ENCODE measurements at regions not wholly inside any gene's neighbourhood (a gene's known extent, or its start where the extent isn't known, plus 50 kb on each side); places are given as distances from the start of the nearest gene placed in this dataset.

DNA sequence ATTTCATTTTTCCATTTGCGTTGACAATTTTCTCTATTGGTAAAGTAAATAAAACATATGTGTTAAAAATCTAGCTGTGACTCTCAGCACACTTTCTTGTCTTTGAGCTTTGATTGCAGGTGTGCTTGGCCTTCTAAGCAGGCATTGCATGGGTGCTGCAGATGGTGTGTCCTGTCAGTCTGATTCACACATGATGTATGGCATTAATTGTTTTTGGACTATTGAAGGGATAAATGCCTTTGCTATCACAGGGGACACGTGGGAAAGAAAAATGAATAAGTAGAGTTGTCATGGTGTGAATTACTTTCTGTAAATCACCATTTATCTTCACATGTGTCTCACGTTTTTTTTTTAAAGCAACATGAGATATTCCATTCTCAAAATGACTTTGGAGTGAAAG, 211.3 kb upstream of the NAV3 start:
- no peak for DNase-seq

DNA sequence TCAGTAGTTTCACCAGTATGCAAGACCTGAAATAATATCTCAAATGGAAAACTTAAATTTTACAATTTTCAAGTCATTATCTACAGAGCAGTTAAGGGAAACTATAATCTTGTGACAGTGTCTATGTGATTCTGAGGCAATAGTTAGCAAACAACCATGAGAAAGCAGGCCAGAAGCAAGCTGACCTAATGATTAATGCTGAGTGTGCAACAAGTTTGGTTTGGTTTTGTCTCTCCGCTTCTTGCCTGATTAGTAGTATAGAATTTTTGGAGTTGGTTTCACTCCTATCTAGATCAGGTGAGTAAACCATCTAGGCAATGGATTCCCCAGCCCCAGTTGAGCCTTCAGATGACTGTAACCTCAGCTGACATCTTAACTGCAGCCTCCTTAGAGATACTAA, 212.9 kb upstream of the NAV3 start:
- DNase-seq, result no peak

GRCh38 chr12:77615332-77615731, 215.4 kb upstream of the NAV3 start:
- no peak for DNase-seq

- no peak for DNase-seq
These were observed 217.3 kb upstream of the NAV3 start for GRCh38 chr12:77613411-77613810.

- no peak for DNase-seq
These were observed 220.2 kb upstream of the NAV3 start for GRCh38 chr12:77610446-77610845.

DNA sequence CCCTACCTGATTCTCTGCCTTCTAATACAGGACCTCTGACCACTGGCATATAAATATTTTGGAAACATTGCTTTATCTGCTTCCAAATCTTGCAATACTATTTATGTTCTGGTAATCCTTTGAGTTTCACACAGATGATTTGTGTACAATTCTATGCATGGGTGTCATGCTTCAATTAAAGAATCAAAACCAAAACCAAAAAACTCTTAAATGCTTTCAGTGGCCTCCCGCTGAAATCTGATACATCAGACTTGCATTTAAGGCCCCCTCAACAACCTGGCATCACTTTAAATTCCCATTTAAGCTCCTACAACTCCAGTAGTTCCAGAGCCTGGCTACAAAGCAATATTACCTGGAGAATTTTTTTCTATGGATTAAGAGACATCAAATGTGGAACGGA, 221.7 kb upstream of the NAV3 start:
- DNase-seq, result no peak

DNA sequence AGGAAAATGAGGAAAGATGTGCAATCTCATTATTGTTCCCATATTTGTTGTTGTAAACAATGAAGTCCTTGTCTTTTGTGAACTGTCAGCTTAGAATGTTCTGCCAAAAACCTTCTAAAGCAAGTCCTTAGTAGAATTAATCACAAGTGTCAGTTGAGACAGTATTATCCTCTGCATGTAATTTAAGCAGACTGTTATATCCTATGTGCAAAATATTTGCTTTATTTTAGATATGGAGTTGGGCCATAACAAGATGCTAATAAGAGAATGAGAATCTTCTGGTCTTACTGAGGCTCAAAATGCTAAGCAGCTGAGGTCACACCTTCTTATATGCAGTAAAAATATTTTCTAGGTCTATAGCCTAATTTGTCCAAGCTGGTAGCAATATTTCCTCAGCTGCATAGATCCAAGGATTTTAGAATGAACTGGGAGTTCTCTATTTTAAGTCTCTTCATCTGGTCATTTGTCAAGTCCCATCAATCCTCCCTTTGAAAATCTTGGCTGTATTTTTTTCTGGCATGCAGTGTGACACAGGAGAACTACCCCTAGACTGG, 222.3 kb upstream of the NAV3 start:
- no peak for DNase-seq

DNA sequence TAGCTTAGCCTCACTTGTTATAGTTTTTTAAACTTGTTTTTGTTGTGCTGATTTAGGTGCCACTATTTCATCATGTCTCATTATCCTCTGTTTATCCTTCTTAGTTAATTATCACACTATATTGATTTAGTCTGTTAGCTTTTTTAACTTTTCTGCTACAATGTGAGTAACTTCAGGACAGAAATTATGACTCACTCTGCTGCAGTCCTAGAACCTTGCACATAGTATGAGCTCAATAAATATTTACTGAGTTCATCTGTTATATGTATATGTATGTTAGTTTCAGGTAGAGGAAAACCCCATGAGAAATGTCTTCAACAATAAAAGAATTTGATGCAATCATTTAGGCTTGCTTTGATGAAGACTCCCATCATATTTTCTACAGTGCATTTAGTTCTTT, 224.3 kb upstream of the NAV3 start:
- no peak for DNase-seq

GRCh38 chr12:77603946-77604345, 226.7 kb upstream of the NAV3 start:
- DNase-seq, result no peak

DNA sequence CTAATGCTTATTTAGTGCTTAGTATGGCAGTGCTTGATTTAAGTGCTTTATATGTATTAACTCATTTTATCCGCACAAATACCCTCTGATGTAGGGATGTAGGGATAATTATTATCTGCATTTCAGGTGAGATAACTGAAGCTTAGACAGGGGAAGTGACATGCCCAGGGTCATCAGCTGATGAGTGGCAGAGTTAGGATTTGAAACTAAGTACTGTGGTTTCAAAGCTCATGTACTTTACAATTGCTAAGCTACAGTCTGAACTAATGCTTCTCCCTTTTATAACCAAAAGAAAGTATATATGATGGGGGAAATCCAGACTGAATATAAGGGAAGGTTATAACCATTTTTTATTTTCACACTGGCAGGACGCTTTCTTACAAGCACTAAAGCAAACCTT, 229.6 kb upstream of the NAV3 start:
- no peak for DNase-seq

DNA sequence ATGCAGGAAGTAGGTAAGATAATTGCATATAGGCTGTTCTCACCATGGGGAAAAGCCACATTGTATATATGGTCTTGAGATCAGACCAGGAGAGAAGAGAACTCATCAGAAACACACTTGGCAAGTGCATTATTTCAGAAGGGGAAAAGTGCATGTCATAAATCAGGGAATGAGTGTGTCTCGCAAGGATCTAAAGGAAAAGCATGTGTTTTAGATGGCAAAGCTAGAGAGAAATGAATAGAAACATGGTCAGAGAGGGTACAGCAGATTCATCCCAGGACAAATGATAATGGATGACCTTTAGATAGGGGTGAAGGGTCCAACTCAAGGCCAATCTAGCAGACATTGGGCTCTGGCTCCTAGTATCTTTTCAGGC, 230.2 kb upstream of the NAV3 start:
- DNase-seq, result no peak

DNA sequence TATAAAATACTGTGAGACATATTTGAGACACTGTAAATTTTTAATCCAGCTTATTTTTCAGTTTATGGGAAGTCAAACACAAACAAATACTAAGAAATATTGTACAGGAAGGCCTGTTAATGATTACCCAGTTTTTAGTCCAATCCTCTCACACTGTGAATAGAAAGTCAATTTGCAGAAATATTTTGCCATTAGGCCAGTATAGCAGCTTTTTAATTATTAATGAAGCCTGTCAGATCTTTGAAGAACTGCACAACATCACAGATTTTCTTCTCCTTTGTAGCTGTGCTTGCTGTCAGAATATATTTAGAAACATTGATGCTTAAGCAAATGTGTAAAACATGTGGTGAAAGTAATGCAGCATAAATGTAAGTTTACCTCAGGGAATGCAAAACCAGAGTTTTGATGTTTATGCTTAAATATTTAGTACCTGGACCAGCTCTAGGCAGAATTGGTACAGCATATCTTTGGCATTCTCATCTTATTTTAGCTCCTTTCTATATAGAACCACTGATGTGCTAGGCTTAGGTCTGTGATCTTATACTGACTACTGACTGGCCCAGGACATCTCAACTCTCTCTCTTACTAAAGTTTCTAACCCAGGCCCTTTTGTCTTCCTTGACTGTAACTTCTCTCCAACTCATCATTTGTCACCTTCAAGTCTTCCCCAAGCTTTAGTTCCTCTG, 230.8 kb upstream of the NAV3 start:
- no peak for DNase-seq

- DNase-seq, result no peak
These were observed 236.3 kb upstream of the NAV3 start for GRCh38 chr12:77594366-77594765.

DNA sequence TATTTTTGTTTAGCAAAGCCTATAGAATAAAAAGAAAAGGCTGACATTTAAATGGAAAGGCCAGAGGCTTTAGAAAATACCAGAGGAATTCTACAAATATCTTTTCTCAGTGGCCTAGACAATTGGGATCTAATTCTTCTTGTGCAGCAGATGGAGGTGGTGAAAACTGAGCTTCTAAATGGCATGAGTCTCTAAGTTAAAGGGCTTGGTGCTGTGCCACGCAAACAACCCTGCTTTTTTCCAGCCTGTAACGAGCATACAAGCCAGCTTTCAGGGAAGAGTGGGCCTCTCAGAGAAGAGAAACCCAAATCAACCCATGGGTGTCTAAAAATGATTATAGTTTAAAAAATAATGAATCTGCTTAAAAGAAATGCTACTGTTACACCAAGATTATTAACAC, 237.9 kb upstream of the NAV3 start:
- DNase-seq, result peak; percentile 83

GRCh38 chr12:77591959-77592743, 238.5 kb upstream of the NAV3 start:
- DNase-seq, result peak; percentile 84

DNA sequence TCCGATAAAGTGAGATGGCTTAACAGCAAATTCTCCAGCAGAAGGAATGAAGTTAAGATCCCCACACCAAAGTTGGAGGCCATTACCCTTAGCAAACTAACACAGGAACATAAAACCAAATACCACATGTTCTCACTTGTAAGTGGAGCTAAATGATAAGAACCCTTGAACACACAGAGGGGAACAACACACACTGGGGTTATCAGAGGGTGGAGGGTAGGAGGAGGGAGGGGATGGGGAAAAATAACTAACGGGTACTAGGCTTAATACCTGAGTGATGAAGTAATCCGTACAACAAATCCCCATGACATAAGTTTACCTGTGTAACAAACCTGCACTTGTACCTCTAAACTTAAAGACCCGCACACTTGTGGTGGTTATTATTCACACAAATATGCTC, 240.4 kb upstream of the NAV3 start:
- DNase-seq, result no peak

- peak; percentile 82 for DNase-seq
These were observed 245.8 kb upstream of the NAV3 start for GRCh38 chr12:77584860-77585259.

- no peak for DNase-seq
These were observed 252.1 kb upstream of the NAV3 start for GRCh38 chr12:77578466-77579220.

- no peak for DNase-seq
These were observed 252.9 kb upstream of the NAV3 start for GRCh38 chr12:77577791-77578190.

DNA sequence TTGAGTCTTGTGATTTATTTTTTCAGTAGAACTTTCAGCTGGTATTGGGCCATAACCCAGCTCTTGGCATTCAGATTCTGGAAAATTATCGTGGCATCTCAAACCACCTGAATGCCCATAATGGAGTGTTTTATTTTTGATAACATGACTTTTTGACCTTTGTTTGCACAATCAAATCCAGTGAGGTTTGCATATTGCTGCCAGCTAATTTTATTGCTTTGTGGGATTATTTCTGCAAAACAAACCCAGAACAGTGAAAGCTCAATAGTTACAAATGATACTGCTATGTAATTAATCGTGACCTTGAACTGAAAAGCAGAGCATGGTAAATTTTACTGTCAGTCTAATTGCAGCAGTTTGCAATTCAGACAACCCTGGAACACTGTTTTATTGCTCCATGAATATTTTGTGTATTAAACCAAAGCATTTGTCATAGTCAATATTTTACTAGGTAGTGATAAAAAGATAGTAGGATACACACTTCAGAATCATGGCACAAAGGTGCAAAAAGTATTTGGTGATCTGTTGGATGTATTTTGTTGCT, 255.2 kb upstream of the NAV3 start:
- no peak for DNase-seq

DNA sequence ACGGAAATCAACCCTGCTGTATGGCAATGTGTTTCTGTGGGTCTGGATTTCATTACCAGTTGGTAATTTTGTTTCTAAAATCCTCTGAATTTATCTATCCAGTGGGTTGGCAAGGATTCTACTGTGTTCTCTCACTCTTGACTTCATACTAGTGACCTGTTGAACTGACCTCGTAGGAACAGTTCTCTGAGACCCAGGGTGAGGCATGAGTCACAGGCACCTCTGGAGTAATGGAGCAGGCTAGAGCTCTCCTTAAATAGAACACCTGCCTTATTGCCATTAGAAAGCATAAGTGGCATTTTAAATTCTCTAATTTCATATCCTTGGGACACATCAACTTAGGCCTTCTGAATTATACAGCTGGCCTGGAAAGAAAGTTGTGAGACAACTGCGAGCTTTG, 258.3 kb upstream of the NAV3 start:
- DNase-seq, result no peak

- DNase-seq, result no peak
These were observed 258.9 kb upstream of the NAV3 start for GRCh38 chr12:77571768-77572167.

DNA sequence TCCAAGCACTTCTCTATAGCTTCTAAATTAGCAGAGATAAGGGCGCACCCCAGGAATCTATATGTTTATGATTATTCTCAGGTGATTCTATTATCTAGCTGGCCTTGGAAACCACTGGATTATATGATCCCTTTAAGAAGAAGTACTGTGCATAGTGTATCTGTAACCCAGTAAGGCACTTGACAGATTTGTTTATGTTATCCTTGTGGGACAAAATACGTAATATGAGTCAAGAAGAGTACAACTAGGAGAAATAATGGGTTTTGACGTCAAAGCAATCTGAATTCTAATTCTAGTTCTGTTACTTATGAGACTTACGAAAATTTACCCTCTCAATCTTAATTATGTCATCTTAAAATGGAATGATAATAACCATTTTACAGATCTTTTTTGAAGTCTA, 259.6 kb upstream of the NAV3 start:
- DNase-seq, result no peak

DNA sequence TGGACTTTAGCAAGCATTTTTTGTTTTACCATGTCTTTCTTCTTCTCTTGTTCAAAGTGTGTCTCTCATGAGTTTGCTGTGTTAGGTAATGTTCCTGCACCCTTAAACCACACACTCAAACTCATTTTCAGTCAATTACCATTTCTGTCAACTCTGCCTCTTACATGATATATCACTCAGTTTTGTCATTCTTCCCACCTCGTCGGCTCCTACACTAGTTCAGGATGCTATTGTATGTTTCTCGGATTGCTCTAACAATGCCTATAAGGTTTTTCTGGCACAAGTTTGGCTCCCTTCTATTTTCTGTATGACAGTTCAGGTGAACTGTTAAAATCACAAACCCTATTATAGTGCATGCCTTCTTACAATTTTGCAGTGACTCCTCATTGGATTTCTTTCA, 260.8 kb upstream of the NAV3 start:
- no peak for DNase-seq
